ENCODE measurements at regions not wholly inside any gene's neighbourhood (a gene's known extent, or its start where the extent isn't known, plus 50 kb on each side); places are given as distances from the start of the nearest gene placed in this dataset.

GRCh38 chr13:67776151-67776550 is 546.0 kb upstream of the PCDH9 start:
- Histone ChIP-seq H3K9ac (ENCODE audit: low read length) (no peak overlapping the region), H3K4me1 (ENCODE audit: insufficient read depth, low read length) (no peaks in the 10 kb centered on the region), H3K27me3 (ENCODE audit: insufficient read depth, low read length) (no peaks in the 10 kb centered on the region), H2AFZ (ENCODE audit: low read depth, low read length) (no peak overlapping the region), H3K9me3 (ENCODE audit: insufficient read depth, low read depth, low read length) (no peaks in the 10 kb centered on the region), H3K4me2 (ENCODE audit: low read length) (no peak overlapping the region), H4K20me1 (ENCODE audit: insufficient read depth, low read length) (no peaks in the 10 kb centered on the region), H3K79me2 (ENCODE audit: insufficient read depth, low read length) (no peaks in the 10 kb centered on the region), H3K4me3 (ENCODE audit: insufficient read depth, low read depth, low read length) (no peak overlapping the region), H3K36me3 (ENCODE audit: insufficient read depth, low read length) (no peaks in the 10 kb centered on the region), H3K27ac (ENCODE audit: low read depth, low read length) (no peak overlapping the region)
- DNase-seq (ENCODE audit: low read depth) = no peak
- Mint-ChIP-seq H3K27ac (ENCODE audit: unreplicated experiment) (no peak overlapping the region), H3K9me3 (ENCODE audit: unreplicated experiment) (no peaks in the 10 kb centered on the region), H3K36me3 (ENCODE audit: low read depth, unreplicated experiment) (no peaks in the 10 kb centered on the region), H3K27me3 (ENCODE audit: low read depth, unreplicated experiment) (no peaks in the 10 kb centered on the region), H3K4me1 (ENCODE audit: low read depth, unreplicated experiment) (no peaks in the 10 kb centered on the region), H3K4me3 (ENCODE audit: unreplicated experiment) (no peak overlapping the region)
- no peak for TF ChIP-seq CTCF (IDR thresholded peaks at IDR 0.05; ENCODE audit: insufficient read depth, low read depth, low read length)
- no peak for TF ChIP-seq EZH2 (IDR thresholded peaks at IDR 0.05; ENCODE audit: insufficient read depth, low read length)
- FAIRE-seq = no peak

GRCh38 chr13:67775359-67775758 is 545.2 kb upstream of the PCDH9 start:
- H2AFZ ChIP-seq (ENCODE audit: low read depth, low read length) = no peak overlapping the region
- H3K27ac Mint-ChIP-seq (ENCODE audit: unreplicated experiment) = no peak overlapping the region
- H3K36me3 Mint-ChIP-seq (ENCODE audit: low read depth, unreplicated experiment) = no peaks in the 10 kb centered on the region
- H3K4me3 Mint-ChIP-seq (ENCODE audit: unreplicated experiment) = no peak overlapping the region
- DNase-seq (ENCODE audit: low read depth) (no peak), FAIRE-seq (no peak)
- no peaks in the 10 kb centered on the region for H3K4me1 Mint-ChIP-seq (ENCODE audit: low read depth, unreplicated experiment)
- no peaks in the 10 kb centered on the region for H3K36me3 ChIP-seq (ENCODE audit: insufficient read depth, low read length)
- H3K9me3 Mint-ChIP-seq (ENCODE audit: unreplicated experiment) = no peaks in the 10 kb centered on the region
- H3K9ac ChIP-seq (ENCODE audit: low read length) = no peak overlapping the region
- no peaks in the 10 kb centered on the region for H3K27me3 Mint-ChIP-seq (ENCODE audit: low read depth, unreplicated experiment)
- H3K27me3 ChIP-seq (ENCODE audit: insufficient read depth, low read length) = no peaks in the 10 kb centered on the region
- H4K20me1 ChIP-seq (ENCODE audit: insufficient read depth, low read length) = no peaks in the 10 kb centered on the region
- TF ChIP-seq EZH2 (IDR thresholded peaks at IDR 0.05; ENCODE audit: insufficient read depth, low read length) (no peak), CTCF (IDR thresholded peaks at IDR 0.05; ENCODE audit: insufficient read depth, low read depth, low read length) (no peak)
- H3K79me2 ChIP-seq (ENCODE audit: insufficient read depth, low read length) = no peaks in the 10 kb centered on the region
- no peak overlapping the region for H3K27ac ChIP-seq (ENCODE audit: low read depth, low read length)
- no peak overlapping the region for H3K4me2 ChIP-seq (ENCODE audit: low read length)
- H3K4me3 ChIP-seq (ENCODE audit: insufficient read depth, low read depth, low read length) = no peak overlapping the region
- no peaks in the 10 kb centered on the region for H3K4me1 ChIP-seq (ENCODE audit: insufficient read depth, low read length)
- no peaks in the 10 kb centered on the region for H3K9me3 ChIP-seq (ENCODE audit: insufficient read depth, low read depth, low read length)

- Mint-ChIP-seq H3K9me3 (ENCODE audit: unreplicated experiment) (no peaks in the 10 kb centered on the region), H3K4me3 (ENCODE audit: unreplicated experiment) (no peak overlapping the region), H3K36me3 (ENCODE audit: low read depth, unreplicated experiment) (no peaks in the 10 kb centered on the region), H3K4me1 (ENCODE audit: low read depth, unreplicated experiment) (no peaks in the 10 kb centered on the region), H3K27ac (ENCODE audit: unreplicated experiment) (no peak overlapping the region), H3K27me3 (ENCODE audit: low read depth, unreplicated experiment) (no peaks in the 10 kb centered on the region)
- no peak for DNase-seq (ENCODE audit: low read depth)
- Histone ChIP-seq H3K4me2 (ENCODE audit: low read length) (no peak overlapping the region), H3K9ac (ENCODE audit: low read length) (no peak overlapping the region), H4K20me1 (ENCODE audit: insufficient read depth, low read length) (no peaks in the 10 kb centered on the region), H3K27me3 (ENCODE audit: insufficient read depth, low read length) (no peaks in the 10 kb centered on the region), H2AFZ (ENCODE audit: low read depth, low read length) (no peak overlapping the region), H3K36me3 (ENCODE audit: insufficient read depth, low read length) (no peaks in the 10 kb centered on the region), H3K4me1 (ENCODE audit: insufficient read depth, low read length) (no peaks in the 10 kb centered on the region), H3K9me3 (ENCODE audit: insufficient read depth, low read depth, low read length) (no peaks in the 10 kb centered on the region), H3K4me3 (ENCODE audit: insufficient read depth, low read depth, low read length) (no peak overlapping the region), H3K79me2 (ENCODE audit: insufficient read depth, low read length) (no peaks in the 10 kb centered on the region), H3K27ac (ENCODE audit: low read depth, low read length) (no peak overlapping the region)
- TF ChIP-seq EZH2 (IDR thresholded peaks at IDR 0.05; ENCODE audit: insufficient read depth, low read length) = no peak
- no peak for TF ChIP-seq CTCF (IDR thresholded peaks at IDR 0.05; ENCODE audit: insufficient read depth, low read depth, low read length)
- FAIRE-seq = no peak
Measured at GRCh38 chr13:67772807-67773453, 542.8 kb upstream of the PCDH9 start.
